H1 (cell line): ENCODE measurements at regions not wholly inside any gene's neighbourhood (a gene's known extent, or its start where the extent isn't known, plus 50 kb on each side); places are given as distances from the start of the nearest gene placed in this dataset.

Experiments
- HDAC2 ChIP-seq, 2 experiments: fragments of 300-600 bp in 1 of 2; sonication (generic) in 1 of 2; IDR thresholded peaks; 2 replicates each; pipeline ENCODE4 v1.6.1; 2011 to 2012; ENCODE audit warnings: low read depth in 2 of 2, low read length in 2 of 2, mild to moderate bottlenecking in 2 of 2, moderate library complexity in 2 of 2, borderline replicate concordance in 1 of 2, inconsistent platforms in 1 of 2
- POLR2AphosphoS5 ChIP-seq: IDR thresholded peaks from 2 replicates; pipeline ENCODE4 v1.6.1; 2011; ENCODE audit warnings: low read depth, low read length
- RAD21 ChIP-seq, 2 experiments: IDR thresholded peaks in 1 of 2; conservative IDR thresholded peaks in 1 of 2; 2 replicates each; pipeline ENCODE4 v1.6.1; 2011; ENCODE audit warnings: low read depth in 2 of 2, low read length in 2 of 2, improper control_type of control experiment in 1 of 2, inconsistent platforms in 1 of 2, mild to moderate bottlenecking in 1 of 2, moderate library complexity in 1 of 2
- RBBP5 ChIP-seq: IDR thresholded peaks from 2 replicates; pipeline ENCODE4 v1.7.1; 2012; ENCODE audit warnings: low read depth, mild to moderate bottlenecking, inconsistent platforms, low read length, moderate library complexity, borderline replicate concordance

DNA sequence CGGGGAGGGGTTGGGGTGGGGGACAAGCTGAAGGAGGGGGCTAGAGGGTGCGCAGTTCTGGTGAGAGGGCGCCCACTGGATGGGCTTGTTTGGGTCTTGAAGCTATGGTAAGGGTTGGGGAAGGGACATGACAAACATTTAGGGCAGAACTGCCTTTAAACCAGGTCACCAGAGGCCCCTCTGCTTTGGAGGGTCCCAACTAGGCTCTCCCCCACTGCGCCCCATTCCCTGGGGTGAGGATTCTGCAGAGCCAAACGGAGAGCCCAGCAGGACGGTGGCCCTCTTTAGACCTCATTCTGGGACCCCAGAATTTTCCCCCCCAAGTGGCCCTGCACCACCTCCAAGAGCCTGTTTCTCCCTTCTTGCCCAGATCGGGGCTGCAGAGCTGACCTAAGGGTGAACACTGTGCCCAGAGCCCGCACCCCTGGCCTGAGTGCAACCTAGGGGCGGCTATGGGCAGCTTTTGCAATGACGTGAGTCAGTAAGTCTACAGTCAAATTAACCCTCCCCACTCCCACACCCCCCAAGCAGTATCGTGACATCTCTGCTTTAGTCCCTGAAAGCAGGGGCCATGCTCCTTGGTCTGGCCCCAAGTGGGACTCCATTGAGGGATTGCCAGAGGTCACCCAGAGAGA lies 593.8 kb downstream of the MATN1 start (continued):
- TF ChIP-seq HDAC2 (IDR thresholded peaks at IDR 0.05; ENCODE audit: borderline replicate concordance in 1 of 2, low read depth in 2 of 2, low read length in 2 of 2) (no peak), RBBP5 (no peak), RAD21 (IDR thresholded peaks at IDR 0.05 in 1 of 2, conservative IDR thresholded peaks at IDR 0.05 in 1 of 2; ENCODE audit: low read depth in 2 of 2, low read length in 2 of 2) (no peak), POLR2AphosphoS5 (no peak)
